ENCODE measurements at regions not wholly inside any gene's neighbourhood (a gene's known extent, or its start where the extent isn't known, plus 50 kb on each side); places are given as distances from the start of the nearest gene placed in this dataset.

DNA sequence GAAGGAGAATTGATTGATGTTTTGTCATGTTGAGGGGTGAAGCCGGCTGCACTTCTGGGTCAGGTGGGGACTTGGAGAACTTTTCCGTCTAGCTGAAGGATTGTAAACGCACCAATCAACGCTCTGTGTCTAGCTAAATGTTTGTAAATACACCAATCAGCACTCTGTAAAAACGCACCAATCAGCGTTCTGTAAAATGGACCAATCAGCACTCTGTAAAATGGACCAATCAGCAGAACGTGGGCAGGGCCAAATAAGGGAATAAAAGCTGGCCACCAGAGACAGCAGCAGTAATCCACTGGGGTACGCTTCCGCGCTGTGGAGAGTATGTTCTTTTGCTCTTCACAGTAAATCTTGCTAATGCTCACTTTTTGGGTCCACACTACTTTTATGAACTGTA is 384.1 kb downstream of the FOXG1 start:
- Mint-ChIP-seq H3K27ac (ENCODE audit: unreplicated experiment) (no peak overlapping the region), H3K36me3 (ENCODE audit: unreplicated experiment) (no peaks in the 10 kb centered on the region), H3K4me1 (ENCODE audit: unreplicated experiment) (no peaks in the 10 kb centered on the region), H3K27me3 (ENCODE audit: unreplicated experiment) (no peaks in the 10 kb centered on the region), H3K4me3 (ENCODE audit: unreplicated experiment) (no peak overlapping the region), H3K9me3 (ENCODE audit: unreplicated experiment) (peaks cover 11% of the 10 kb centered on the region)
- TF ChIP-seq, protein P1, sequence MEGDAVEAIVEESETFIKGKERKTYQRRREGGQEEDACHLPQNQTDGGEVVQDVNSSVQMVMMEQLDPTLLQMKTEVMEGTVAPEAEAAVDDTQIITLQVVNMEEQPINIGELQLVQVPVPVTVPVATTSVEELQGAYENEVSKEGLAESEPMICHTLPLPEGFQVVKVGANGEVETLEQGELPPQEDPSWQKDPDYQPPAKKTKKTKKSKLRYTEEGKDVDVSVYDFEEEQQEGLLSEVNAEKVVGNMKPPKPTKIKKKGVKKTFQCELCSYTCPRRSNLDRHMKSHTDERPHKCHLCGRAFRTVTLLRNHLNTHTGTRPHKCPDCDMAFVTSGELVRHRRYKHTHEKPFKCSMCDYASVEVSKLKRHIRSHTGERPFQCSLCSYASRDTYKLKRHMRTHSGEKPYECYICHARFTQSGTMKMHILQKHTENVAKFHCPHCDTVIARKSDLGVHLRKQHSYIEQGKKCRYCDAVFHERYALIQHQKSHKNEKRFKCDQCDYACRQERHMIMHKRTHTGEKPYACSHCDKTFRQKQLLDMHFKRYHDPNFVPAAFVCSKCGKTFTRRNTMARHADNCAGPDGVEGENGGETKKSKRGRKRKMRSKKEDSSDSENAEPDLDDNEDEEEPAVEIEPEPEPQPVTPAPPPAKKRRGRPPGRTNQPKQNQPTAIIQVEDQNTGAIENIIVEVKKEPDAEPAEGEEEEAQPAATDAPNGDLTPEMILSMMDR (IDR thresholded peaks at IDR 0.05) = no peak
- DNase-seq (ENCODE audit: extremely low spot score, unreplicated experiment) = no peak

DNA sequence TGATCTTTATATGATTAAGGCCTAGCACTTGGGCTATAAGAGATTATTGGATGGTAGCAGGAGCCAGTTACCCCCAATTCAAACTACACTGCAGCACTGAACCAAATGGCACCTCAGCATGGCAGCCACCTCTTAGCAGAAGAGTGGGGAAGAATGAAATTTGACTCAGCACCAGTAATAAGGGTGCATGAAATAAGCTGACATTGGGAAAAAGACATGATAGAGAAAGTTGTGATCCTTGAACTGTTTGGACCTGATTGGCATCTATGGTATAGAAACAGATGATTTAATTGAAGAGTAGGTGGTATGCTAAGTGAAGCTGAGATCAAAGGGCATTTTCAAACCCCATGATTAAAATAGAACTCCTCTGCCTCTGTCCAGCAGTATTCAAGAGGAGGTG is 389.5 kb downstream of the FOXG1 start:
- H3K36me3 Mint-ChIP-seq (ENCODE audit: unreplicated experiment) = no peaks in the 10 kb centered on the region
- no peaks in the 10 kb centered on the region for H3K4me1 Mint-ChIP-seq (ENCODE audit: unreplicated experiment)
- no peak overlapping the region for H3K27ac Mint-ChIP-seq (ENCODE audit: unreplicated experiment)
- H3K9me3 Mint-ChIP-seq (ENCODE audit: unreplicated experiment) = peaks cover 14% of the 10 kb centered on the region
- TF ChIP-seq, protein P1 (IDR thresholded peaks at IDR 0.05) = no peak
- no peaks in the 10 kb centered on the region for H3K27me3 Mint-ChIP-seq (ENCODE audit: unreplicated experiment)
- DNase-seq (ENCODE audit: extremely low spot score, unreplicated experiment) = no peak
- H3K4me3 Mint-ChIP-seq (ENCODE audit: unreplicated experiment) = no peak overlapping the region

DNA sequence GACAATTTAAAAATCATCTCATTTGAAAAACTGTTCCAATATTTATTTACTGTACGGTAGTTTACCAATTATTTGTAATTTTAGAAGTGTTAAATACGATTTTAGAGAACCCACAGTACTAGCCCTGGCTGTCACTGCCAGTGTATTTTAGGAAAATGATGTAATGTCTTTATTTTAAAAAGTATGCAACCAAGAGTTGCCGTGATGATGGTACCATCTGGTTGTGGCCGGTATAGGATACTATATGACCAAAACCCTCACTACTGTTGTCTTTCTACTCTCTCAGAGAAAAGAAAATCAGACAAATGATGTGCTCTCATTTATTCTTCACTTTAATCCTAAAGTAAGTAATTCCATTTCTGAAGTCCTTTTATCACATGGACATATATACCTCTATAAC is 395.0 kb downstream of the FOXG1 start:
- H3K4me3 Mint-ChIP-seq (ENCODE audit: unreplicated experiment) = no peak overlapping the region
- TF ChIP-seq, protein P1 (IDR thresholded peaks at IDR 0.05) = no peak

DNA sequence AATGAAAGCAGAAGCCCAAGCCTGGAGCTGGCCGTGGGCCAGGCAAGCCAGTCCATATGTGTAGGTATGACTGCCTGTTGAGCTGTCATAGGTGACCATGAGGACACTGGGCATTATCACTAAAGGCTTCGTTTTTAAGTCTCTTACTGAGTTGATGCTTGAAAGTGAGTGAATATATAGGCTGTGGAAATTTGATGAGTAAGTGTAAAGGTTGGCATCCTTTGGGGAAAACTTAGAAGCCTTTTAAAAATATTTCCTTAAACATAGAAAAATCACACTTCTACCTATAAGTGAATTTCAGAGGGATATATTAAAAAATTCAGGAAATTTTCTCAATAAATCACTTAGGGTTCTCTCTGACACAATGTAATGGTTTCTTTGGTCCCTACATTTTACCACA is 396.5 kb downstream of the FOXG1 start:
- DNase-seq (ENCODE audit: extremely low spot score, unreplicated experiment) = no peak
- H3K4me1 Mint-ChIP-seq (ENCODE audit: unreplicated experiment) = no peaks in the 10 kb centered on the region
- no peaks in the 10 kb centered on the region for H3K36me3 Mint-ChIP-seq (ENCODE audit: unreplicated experiment)
- no peaks in the 10 kb centered on the region for H3K9me3 Mint-ChIP-seq (ENCODE audit: unreplicated experiment)
- H3K27ac Mint-ChIP-seq (ENCODE audit: unreplicated experiment) = no peak overlapping the region
- TF ChIP-seq, protein P1 (IDR thresholded peaks at IDR 0.05) = no peak
- no peak overlapping the region for H3K4me3 Mint-ChIP-seq (ENCODE audit: unreplicated experiment)
- no peaks in the 10 kb centered on the region for H3K27me3 Mint-ChIP-seq (ENCODE audit: unreplicated experiment)

More for the DNA sequence above, 395.0 kb downstream of the FOXG1 start:
- Mint-ChIP-seq H3K9me3 (ENCODE audit: unreplicated experiment) (peaks cover under 1% of the 10 kb centered on the region), H3K4me1 (ENCODE audit: unreplicated experiment) (no peaks in the 10 kb centered on the region), H3K36me3 (ENCODE audit: unreplicated experiment) (no peaks in the 10 kb centered on the region), H3K27me3 (ENCODE audit: unreplicated experiment) (no peaks in the 10 kb centered on the region), H3K27ac (ENCODE audit: unreplicated experiment) (no peak overlapping the region)
- DNase-seq (ENCODE audit: extremely low spot score, unreplicated experiment) = no peak

DNA sequence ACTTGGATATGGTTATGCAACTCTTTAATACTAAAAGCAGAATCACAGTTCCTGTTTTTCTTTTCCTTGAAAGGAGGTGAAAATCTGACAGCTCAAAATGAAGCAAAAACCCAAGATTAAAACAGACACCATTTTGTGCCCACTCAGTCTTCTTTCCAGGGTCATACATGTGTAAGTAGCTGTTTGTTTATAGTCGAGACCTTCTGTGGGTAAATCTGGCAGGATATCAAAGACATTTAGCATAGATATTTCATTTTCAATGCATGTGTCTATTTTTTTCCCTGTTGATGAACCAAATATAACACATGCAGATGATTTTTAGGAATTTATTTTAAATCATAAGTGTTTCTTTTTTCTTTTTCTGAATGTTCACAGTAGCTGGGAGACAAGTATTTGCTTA is 398.8 kb downstream of the FOXG1 start:
- no peaks in the 10 kb centered on the region for H3K36me3 Mint-ChIP-seq (ENCODE audit: unreplicated experiment)
- H3K4me3 Mint-ChIP-seq (ENCODE audit: unreplicated experiment) = no peak overlapping the region
- no peaks in the 10 kb centered on the region for H3K9me3 Mint-ChIP-seq (ENCODE audit: unreplicated experiment)
- no peaks in the 10 kb centered on the region for H3K4me1 Mint-ChIP-seq (ENCODE audit: unreplicated experiment)
- TF ChIP-seq, protein P1 (IDR thresholded peaks at IDR 0.05) = no peak
- H3K27ac Mint-ChIP-seq (ENCODE audit: unreplicated experiment) = no peak overlapping the region
- DNase-seq (ENCODE audit: extremely low spot score, unreplicated experiment) = no peak
- no peaks in the 10 kb centered on the region for H3K27me3 Mint-ChIP-seq (ENCODE audit: unreplicated experiment)
